ENCODE measurements at regions not wholly inside any gene's neighbourhood (a gene's known extent, or its start where the extent isn't known, plus 50 kb on each side); places are given as distances from the start of the nearest gene placed in this dataset.

DNA sequence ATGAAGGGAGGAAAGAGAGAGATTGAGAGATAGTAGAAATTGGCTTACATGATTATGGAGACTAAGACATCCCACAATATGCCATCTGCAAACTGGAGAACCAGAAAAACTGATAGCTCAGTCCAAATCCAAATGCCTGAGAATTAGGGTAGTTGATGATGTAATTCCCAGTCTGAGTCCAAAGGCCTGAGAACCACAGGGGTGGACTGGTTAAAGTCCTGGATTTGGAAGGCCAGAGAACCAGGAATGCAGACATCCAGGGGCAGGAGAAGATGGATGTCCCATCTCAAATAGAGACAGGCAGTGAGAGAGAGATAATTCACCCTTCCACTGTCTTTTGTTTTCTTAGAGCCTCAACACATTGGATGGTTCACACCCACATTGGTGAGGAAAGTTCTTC is 345.7 kb upstream of the SPANXN4 start:
- Histone ChIP-seq H3K4me3 (no peak overlapping the region), H3K4me2 (no peak overlapping the region), H3K9me3 (no peaks in the 10 kb centered on the region), H3K4me1 (no peaks in the 10 kb centered on the region), H3K27ac (no peak overlapping the region)
- ATAC-seq: no peak
- FAIRE-seq: no peak
- TF ChIP-seq, protein P1, sequence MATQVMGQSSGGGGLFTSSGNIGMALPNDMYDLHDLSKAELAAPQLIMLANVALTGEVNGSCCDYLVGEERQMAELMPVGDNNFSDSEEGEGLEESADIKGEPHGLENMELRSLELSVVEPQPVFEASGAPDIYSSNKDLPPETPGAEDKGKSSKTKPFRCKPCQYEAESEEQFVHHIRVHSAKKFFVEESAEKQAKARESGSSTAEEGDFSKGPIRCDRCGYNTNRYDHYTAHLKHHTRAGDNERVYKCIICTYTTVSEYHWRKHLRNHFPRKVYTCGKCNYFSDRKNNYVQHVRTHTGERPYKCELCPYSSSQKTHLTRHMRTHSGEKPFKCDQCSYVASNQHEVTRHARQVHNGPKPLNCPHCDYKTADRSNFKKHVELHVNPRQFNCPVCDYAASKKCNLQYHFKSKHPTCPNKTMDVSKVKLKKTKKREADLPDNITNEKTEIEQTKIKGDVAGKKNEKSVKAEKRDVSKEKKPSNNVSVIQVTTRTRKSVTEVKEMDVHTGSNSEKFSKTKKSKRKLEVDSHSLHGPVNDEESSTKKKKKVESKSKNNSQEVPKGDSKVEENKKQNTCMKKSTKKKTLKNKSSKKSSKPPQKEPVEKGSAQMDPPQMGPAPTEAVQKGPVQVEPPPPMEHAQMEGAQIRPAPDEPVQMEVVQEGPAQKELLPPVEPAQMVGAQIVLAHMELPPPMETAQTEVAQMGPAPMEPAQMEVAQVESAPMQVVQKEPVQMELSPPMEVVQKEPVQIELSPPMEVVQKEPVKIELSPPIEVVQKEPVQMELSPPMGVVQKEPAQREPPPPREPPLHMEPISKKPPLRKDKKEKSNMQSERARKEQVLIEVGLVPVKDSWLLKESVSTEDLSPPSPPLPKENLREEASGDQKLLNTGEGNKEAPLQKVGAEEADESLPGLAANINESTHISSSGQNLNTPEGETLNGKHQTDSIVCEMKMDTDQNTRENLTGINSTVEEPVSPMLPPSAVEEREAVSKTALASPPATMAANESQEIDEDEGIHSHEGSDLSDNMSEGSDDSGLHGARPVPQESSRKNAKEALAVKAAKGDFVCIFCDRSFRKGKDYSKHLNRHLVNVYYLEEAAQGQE (IDR thresholded peaks at IDR 0.05): no peak
- TF ChIP-seq PHF8 (IDR thresholded peaks at IDR 0.05; ENCODE audit: borderline replicate concordance, low read depth): no peak
- TF ChIP-seq RARB (CRISPR knock-in tag; IDR thresholded peaks at IDR 0.05): no peak
- TF ChIP-seq CBX2 (IDR thresholded peaks at IDR 0.05; ENCODE audit: borderline replicate concordance, low read depth): no peak
- TF ChIP-seq RNF2 (IDR thresholded peaks at IDR 0.05; ENCODE audit: borderline replicate concordance, low read depth): no peak
- no peak for TF ChIP-seq NPAS2 (CRISPR knock-in tag; IDR thresholded peaks at IDR 0.05; ENCODE audit: borderline replicate concordance)
- TF ChIP-seq MYC (IDR thresholded peaks at IDR 0.05; ENCODE audit: borderline replicate concordance, low read length): no peak
- TF ChIP-seq, protein P2, sequence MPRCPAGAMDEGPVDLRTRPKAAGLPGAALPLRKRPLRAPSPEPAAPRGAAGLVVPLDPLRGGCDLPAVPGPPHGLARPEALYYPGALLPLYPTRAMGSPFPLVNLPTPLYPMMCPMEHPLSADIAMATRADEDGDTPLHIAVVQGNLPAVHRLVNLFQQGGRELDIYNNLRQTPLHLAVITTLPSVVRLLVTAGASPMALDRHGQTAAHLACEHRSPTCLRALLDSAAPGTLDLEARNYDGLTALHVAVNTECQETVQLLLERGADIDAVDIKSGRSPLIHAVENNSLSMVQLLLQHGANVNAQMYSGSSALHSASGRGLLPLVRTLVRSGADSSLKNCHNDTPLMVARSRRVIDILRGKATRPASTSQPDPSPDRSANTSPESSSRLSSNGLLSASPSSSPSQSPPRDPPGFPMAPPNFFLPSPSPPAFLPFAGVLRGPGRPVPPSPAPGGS (IDR thresholded peaks at IDR 0.05): no peak
- POLR2A ChIA-PET: no interaction called here
- DNase-seq (ENCODE audit: low read depth in 1 of 2, low spot score in 1 of 2): no peak
- CTCF ChIA-PET: no interaction called here

DNA sequence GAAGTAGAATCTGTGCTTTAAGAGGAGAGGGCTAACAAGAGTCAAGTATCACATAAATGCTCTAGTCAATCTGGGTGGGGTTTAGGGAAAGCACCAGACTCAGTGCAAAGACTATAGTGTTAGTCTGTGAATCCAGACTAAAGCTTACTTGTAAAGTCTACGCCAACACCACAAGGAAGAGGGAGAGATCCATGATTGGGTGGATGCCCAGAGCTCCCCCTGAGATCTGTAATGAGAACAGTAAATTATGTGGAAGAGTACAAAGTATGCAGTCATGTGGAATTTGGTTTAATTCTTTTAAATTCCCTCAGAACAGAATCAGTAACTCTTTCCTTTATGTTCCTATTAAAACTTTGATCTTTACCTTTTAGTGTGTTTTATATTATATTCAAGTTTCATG is 354.7 kb upstream of the SPANXN4 start:
- Histone ChIP-seq H3K4me3 (no peak overlapping the region), H3K4me1 (no peaks in the 10 kb centered on the region), H3K9me3 (no peaks in the 10 kb centered on the region), H3K4me2 (no peak overlapping the region), H3K27ac (no peak overlapping the region)
- POLR2A ChIA-PET: no interaction called here
- no peak for TF ChIP-seq POLR2AphosphoS2 (conservative IDR thresholded peaks at IDR 0.05; ENCODE audit: low read length)
- TF ChIP-seq MAFK (IDR thresholded peaks at IDR 0.05; ENCODE audit: partially characterized antibody): no peak
- TF ChIP-seq RFX5 (IDR thresholded peaks at IDR 0.05): no peak
- no peak for TF ChIP-seq NFE2L2 (conservative IDR thresholded peaks at IDR 0.05; ENCODE audit: low read length)
- TF ChIP-seq EHF (CRISPR knock-in tag; IDR thresholded peaks at IDR 0.05): no peak
- TF ChIP-seq, protein P3, sequence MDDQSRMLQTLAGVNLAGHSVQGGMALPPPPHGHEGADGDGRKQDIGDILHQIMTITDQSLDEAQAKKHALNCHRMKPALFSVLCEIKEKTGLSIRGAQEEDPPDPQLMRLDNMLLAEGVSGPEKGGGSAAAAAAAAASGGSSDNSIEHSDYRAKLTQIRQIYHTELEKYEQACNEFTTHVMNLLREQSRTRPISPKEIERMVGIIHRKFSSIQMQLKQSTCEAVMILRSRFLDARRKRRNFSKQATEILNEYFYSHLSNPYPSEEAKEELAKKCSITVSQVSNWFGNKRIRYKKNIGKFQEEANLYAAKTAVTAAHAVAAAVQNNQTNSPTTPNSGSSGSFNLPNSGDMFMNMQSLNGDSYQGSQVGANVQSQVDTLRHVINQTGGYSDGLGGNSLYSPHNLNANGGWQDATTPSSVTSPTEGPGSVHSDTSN (IDR thresholded peaks at IDR 0.05): no peak
- no peak for TF ChIP-seq ESRRA (IDR thresholded peaks at IDR 0.05; ENCODE audit: borderline replicate concordance, low read length)
- TF ChIP-seq SMC3 (IDR thresholded peaks at IDR 0.05): no peak
- TF ChIP-seq, protein P4, sequence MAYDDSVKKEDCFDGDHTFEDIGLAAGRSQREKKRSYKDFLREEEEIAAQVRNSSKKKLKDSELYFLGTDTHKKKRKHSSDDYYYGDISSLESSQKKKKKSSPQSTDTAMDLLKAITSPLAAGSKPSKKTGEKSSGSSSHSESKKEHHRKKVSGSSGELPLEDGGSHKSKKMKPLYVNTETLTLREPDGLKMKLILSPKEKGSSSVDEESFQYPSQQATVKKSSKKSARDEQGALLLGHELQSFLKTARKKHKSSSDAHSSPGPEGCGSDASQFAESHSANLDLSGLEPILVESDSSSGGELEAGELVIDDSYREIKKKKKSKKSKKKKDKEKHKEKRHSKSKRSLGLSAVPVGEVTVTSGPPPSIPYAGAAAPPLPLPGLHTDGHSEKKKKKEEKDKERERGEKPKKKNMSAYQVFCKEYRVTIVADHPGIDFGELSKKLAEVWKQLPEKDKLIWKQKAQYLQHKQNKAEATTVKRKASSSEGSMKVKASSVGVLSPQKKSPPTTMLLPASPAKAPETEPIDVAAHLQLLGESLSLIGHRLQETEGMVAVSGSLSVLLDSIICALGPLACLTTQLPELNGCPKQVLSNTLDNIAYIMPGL (CRISPR knock-in tag; IDR thresholded peaks at IDR 0.05; ENCODE audit: borderline replicate concordance): no peak
- TF ChIP-seq ZFP36 (IDR thresholded peaks at IDR 0.05; ENCODE audit: borderline replicate concordance, partially characterized antibody): no peak
- no peak for TF ChIP-seq MYC (IDR thresholded peaks at IDR 0.05; ENCODE audit: borderline replicate concordance, low read length)
- no peak for TF ChIP-seq SREBF2 (IDR thresholded peaks at IDR 0.05)
- no peak for TF ChIP-seq HOXA7 (CRISPR knock-in tag; IDR thresholded peaks at IDR 0.05)
- no peak for TF ChIP-seq EP300 (IDR thresholded peaks at IDR 0.05)
- no peak for TF ChIP-seq HDAC2 (IDR thresholded peaks at IDR 0.05)
- 0% methylated on average over 1 of the region's 1 CpG for WGBS (ENCODE audit: missing lambda C conversion rate)
- no peak for ATAC-seq
- no peak for FAIRE-seq
- DNase-seq (ENCODE audit: low read depth in 1 of 2, low spot score in 1 of 2): no peak
- CTCF ChIA-PET: no interaction called here

Data from A549 (cell line).